GM18873 (cell line): ENCODE measurements at regions not wholly inside any gene's neighbourhood (a gene's known extent, or its start where the extent isn't known, plus 50 kb on each side); places are given as distances from the start of the nearest gene placed in this dataset.

ENCODE experiments used
- ATAC-seq: cut with Tn5 transposase; IDR thresholded peaks from one replicate; pipeline ENCODE4 v1.9.1; 2021; ENCODE audit warnings: mild to moderate bottlenecking, moderate library complexity, moderate number of reproducible peaks; ENCODE audit not compliant: unreplicated experiment, low FRiP score

GRCh38 chr13:47472516-47472915 is 528.6 kb downstream of the SUCLA2 start:
- no peak for ATAC-seq

- ATAC-seq, result no peak
Observed at GRCh38 chr13:47463726-47464125, 537.3 kb downstream of the SUCLA2 start.

- ATAC-seq, result no peak
Observed at GRCh38 chr13:47463002-47463401, 538.1 kb downstream of the SUCLA2 start.

GRCh38 chr13:47461816-47462215 is 539.3 kb downstream of the SUCLA2 start:
- no peak for ATAC-seq

DNA sequence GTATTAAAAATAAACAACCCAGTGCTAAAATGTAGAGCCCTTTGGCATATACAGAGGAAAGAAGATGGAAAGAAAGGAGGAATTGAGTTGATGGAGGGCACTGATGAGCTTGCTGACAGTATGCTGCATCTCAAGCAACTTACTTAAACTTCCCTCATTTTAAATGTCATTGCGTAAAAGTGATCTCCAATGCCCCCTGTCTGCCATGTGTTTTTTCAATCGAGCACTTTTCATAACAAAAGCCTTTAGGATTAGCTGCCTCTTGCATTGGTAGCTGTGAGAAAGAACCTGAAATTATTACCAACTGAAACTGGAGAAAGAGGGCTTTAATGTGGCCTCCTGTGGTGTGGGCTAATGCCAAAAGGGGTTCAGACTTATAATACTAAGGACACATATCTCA is 541.6 kb downstream of the SUCLA2 start:
- ATAC-seq, result no peak

DNA sequence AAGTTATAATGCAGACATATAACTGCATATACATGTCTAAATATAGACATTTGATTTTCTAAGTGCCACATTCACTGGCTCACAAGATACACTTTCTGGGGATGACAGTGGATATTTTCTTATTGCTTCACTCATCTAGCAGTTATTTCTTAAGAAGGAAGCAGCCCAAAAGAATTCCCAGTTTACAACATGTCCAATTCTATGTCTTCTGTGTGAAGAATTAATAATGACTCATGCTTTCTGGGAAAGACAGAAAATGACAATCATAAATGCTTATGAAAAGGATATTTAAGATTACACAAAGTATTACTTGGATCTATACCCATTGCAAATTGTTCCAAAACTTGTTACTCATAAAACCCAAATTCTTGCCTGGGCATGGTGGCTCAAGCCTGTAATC is 543.4 kb downstream of the SUCLA2 start:
- no peak for ATAC-seq

DNA sequence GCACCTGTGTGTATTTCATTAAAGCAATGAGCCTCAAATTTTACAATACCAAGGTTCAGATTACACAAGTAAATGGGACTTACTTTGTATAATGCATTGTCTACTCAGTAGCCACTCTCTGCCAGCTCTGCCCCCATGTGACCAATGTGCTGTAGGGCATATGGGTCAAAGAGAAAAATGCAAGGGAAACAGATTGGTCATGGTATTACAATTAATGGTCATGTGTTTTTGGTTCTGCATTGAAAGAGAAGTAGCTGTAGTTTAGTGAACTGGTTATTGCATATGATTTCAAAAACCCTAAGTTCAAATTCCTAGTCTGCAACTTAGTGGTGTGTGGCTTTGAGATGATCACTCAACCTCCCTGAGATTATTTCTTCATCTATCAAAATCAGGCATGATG is 545.4 kb downstream of the SUCLA2 start:
- ATAC-seq, result no peak

DNA sequence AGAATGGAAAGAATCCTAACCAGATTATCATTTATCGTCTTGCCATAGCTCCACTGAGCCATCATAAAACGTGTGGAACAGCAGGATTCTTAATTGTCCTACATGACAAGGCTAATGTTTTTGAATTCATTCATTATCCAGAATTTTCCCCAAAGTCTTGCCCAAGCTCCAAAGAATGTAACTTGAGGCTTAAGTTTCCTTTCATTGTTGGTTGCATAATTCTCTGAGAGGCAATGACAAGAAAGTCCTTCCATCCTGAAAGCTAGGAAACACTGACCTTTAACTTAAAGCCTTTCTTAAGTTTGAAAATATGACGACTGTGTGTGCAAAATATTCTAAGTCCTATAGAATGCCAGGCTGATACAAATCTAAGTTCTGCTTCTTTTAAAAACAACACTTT is 546.1 kb downstream of the SUCLA2 start:
- ATAC-seq, result no peak

DNA sequence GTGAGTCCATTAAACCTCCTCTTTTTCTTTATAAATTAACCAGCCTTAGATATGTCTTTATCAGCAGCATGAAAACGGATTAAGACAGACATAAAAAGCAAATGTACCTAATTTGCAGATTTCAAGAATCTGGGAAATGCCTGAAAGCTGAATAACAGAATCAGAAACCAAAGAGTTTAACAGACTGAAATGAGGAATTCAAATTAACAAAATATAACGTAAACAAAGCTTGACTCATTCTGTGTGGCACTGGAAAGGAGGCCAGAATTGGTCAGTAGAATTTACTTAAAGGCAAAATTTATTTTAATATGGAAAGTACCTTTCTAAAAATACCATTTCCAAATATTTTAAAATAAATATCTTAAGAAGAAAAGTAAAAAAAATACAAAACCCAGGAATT is 540.6 kb upstream of the HTR2A start:
- no peak for ATAC-seq

- ATAC-seq, result no peak
Observed at GRCh38 chr13:47433461-47434005, 536.7 kb upstream of the HTR2A start.

DNA sequence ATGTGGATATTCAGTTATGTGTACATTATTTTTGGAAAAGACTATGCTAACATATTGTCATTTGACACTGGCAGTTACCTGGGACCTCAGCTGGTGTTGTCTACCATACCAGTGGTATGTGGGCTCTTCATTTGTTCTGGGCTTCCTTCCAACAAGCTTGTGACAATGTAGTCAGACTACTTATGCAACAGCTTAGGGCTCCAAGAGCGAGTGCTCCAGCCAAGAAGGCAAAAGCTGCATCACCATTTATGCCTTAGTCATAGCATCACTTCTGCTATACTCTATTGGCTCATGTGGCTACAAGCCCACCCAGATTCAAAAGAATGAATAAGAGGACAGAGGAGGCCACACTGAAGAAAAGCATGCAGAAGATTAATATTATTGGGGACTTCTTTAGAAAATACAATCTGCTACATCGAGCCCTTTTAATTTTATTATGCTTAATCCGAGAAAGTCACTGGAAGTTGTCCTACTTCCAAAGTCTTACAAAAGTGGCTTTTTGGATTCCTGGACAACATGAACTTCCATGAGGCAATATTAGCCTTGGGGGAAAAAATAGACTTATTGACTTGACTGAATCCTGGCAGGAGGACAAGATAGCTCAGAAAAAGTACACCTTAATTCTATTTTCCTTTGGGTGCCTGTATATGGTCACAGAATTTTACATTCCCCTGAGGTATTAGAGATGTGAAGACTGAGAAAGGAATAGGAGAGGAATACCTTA is 529.4 kb upstream of the HTR2A start:
- ATAC-seq, result no peak

DNA sequence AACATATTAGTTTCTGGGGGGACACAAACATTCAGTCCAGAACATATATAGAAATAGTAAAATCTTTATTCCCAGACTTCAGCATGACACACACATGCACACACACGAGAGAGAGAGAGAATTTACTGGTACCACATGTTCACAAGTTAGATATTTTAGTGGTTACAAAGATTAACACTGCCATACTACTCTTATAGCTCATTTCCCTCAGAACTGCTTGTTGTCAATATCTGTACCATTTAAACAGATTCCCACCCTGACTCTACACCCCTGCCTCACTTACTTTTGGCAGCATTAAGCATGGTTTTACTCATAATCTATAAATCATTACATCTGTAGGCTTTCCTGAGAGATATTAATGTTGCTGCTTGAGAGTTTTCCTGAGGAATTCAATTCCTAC is 524.7 kb upstream of the HTR2A start:
- ATAC-seq, result no peak

GRCh38 chr13:47420568-47420967 is 523.7 kb upstream of the HTR2A start:
- no peak for ATAC-seq

DNA sequence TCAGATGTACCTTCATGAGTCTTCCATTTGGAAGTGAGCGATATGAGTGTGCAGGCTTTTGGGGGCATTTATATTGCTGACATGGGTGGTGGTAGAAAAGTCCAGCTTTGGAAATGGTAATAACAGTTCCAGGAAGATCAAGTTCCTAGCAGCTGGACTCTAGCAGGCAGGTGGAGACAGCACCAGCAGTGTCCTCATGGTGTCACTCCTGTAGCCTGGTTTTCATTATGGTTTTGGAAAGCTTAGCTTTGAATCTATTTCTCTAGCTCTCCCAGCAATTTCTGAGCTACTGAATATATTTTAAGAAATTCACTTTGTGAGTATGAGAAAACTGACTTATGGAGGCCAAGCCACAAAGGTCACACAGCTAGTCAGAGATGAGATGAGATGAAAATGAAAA is 523.2 kb upstream of the HTR2A start:
- ATAC-seq, result no peak

- ATAC-seq, result no peak
Observed at GRCh38 chr13:47418206-47418920, 521.5 kb upstream of the HTR2A start.

- no peak for ATAC-seq
Observed at GRCh38 chr13:47417485-47417884, 520.6 kb upstream of the HTR2A start.

DNA sequence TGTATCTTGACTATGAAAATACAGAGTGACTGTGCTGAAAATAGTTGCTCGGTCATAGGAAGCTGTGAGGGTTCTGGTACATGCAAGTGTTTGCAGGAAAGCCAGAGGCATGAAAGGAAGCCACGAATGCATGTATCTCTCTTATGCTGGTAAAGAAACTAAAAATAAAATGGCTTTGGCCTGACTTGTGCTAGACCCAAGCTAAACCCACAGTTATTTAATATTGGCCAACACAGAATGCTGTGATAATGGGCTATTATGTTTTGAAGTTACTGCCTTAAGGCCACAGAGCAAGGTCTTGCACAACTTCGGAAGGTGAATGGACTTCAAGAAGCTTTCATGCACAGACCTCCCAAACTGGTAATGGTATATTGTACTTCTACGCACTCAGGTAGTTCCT is 518.2 kb upstream of the HTR2A start:
- ATAC-seq, result no peak

GRCh38 chr13:47413526-47413925 is 516.7 kb upstream of the HTR2A start:
- ATAC-seq, result no peak

- ATAC-seq, result no peak
Observed at GRCh38 chr13:47413112-47413511, 516.3 kb upstream of the HTR2A start.

- ATAC-seq, result no peak
Observed at GRCh38 chr13:47409778-47410177, 512.9 kb upstream of the HTR2A start.

DNA sequence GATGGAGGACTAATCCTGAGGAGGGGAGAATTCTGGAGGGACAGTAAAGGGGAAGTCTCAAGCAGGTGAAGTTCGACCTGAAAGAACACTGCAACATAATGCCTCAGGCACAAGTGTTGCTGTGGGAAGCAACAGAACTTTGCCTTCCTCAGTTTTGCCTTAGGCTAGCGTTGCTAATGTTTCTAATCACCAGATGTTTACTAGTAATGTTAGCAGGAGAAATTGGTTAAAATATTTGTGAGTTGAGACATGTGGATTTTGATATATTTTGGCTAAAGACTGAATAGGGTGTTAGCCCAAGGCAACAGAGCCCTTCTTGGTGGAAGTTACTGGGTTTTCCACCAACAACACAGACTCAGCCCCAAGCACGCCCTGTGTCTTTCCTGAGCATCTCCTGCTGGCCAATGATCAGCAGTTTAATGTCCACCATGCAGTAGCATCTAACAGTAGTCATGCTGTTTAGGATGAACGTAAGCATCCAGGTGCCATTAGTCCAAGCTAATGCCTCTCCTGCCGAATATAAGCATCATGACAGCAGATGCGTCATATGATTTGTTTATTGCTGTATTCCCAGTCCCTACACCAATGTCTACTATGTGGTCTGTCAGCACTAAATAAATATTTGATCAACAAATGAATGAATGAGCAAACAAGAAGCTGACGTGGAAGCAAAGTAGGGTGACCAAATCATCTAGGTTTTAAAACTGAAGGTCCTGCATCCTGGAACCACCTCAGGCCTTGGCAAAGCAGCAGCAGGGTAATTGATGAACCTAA is 511.9 kb upstream of the HTR2A start:
- no peak for ATAC-seq
